Stimulated activated CD4-positive, alpha-beta T cell treated with anti-CD3 and anti-CD28 coated beads, TNF-alpha, amount 100 ng/mL, for 4 hours (primary cell): ENCODE measurements at regions not wholly inside any gene's neighbourhood (a gene's known extent, or its start where the extent isn't known, plus 50 kb on each side); places are given as distances from the start of the nearest gene placed in this dataset.
"Not testable (repeated sequence)": the region's sequence is repeated elsewhere in the genome, so short reads cannot be mapped to it uniquely, and the experiment has no call there.

Experiments
- DNase-seq, 3 experiments: peaks; one replicate each; pipeline ENCODE4 v3.0.0-alpha.2; 2020; ENCODE audit warnings: low read depth in 3 of 3

GRCh38 chr6:144534180-144534579 lies 249.0 kb downstream of the UTRN start:
- no peak for DNase-seq

- no peak for DNase-seq
These were observed 250.5 kb downstream of the UTRN start for GRCh38 chr6:144535630-144536029.

GRCh38 chr6:144536079-144536478 lies 250.9 kb downstream of the UTRN start:
- DNase-seq = no peak

GRCh38 chr6:144543006-144543871 lies 258.1 kb downstream of the UTRN start:
- no peak for DNase-seq

GRCh38 chr6:144544266-144544830 lies 259.2 kb downstream of the UTRN start:
- no peak for DNase-seq

- DNase-seq = no peak
These were observed 261.7 kb downstream of the UTRN start for GRCh38 chr6:144546807-144547206.

- no peak for DNase-seq
These were observed 262.3 kb downstream of the UTRN start for GRCh38 chr6:144547409-144547808.

GRCh38 chr6:144548536-144548935 lies 263.4 kb downstream of the UTRN start:
- DNase-seq = no peak

GRCh38 chr6:144549837-144550747 lies 265.0 kb downstream of the UTRN start:
- no peak for DNase-seq

GRCh38 chr6:144551339-144551738 lies 266.2 kb downstream of the UTRN start:
- DNase-seq = no peak

GRCh38 chr6:144555066-144555465 lies 269.9 kb downstream of the UTRN start:
- DNase-seq = no peak

GRCh38 chr6:144559865-144560593 lies 274.9 kb downstream of the UTRN start:
- no peak for DNase-seq

- DNase-seq = no peak
These were observed 276.4 kb downstream of the UTRN start for GRCh38 chr6:144561455-144562043.

GRCh38 chr6:144564202-144564601 lies 279.1 kb downstream of the UTRN start:
- no peak for DNase-seq

GRCh38 chr6:144566868-144567615 lies 281.9 kb downstream of the UTRN start:
- DNase-seq = no peak

GRCh38 chr6:144568241-144568640 lies 283.1 kb downstream of the UTRN start:
- DNase-seq = no peak

GRCh38 chr6:144572541-144572940 lies 287.4 kb downstream of the UTRN start:
- DNase-seq = not testable (repeated sequence)

- DNase-seq = no peak
These were observed 289.7 kb downstream of the UTRN start for GRCh38 chr6:144574796-144575195.

GRCh38 chr6:144575327-144575726 lies 290.2 kb downstream of the UTRN start:
- no peak for DNase-seq

GRCh38 chr6:144576871-144577270 lies 291.7 kb downstream of the UTRN start:
- DNase-seq = no peak
